HCT116 (cell line): ENCODE measurements at regions not wholly inside any gene's neighbourhood (a gene's known extent, or its start where the extent isn't known, plus 50 kb on each side); places are given as distances from the start of the nearest gene placed in this dataset.

Experiments
- EZH2 ChIP-seq: fragments of 200-600 bp; sonication (generic); IDR thresholded peaks from 2 replicates; pipeline ENCODE4 v1.6.1; 2017; ENCODE audit warnings: antibody characterized with exemption, mixed run types
- POLR2A ChIP-seq: IDR thresholded peaks from 2 replicates; pipeline ENCODE4 v1.7.0; 2011; ENCODE audit warnings: borderline replicate concordance; ENCODE audit not compliant: insufficient read depth, insufficient read length; ENCODE audit errors: extremely low read depth
- YY1 ChIP-seq: IDR thresholded peaks from 2 replicates; pipeline ENCODE4 v1.6.1; 2011; ENCODE audit warnings: low read length, low read depth, moderate library complexity, mild to moderate bottlenecking; ENCODE audit not compliant: insufficient replicate concordance; ENCODE audit errors: extremely low read depth
- TF ChIP-seq, protein P1 (sequence below), 3 experiments: fragments of 200-600 bp in 1 of 3; sonication (generic) in 1 of 3; IDR thresholded peaks in 2 of 3; conservative IDR thresholded peaks in 1 of 3; 2 replicates each; pipeline ENCODE4 v1.5.1; 2012 to 2017; ENCODE audit warnings: low read depth in 2 of 3, low read length in 2 of 3, antibody characterized with exemption in 1 of 3, borderline replicate concordance in 1 of 3, control low read depth in 1 of 3, mild to moderate bottlenecking in 1 of 3, mixed read lengths in 1 of 3, mixed run types in 1 of 3, moderate library complexity in 1 of 3; ENCODE audit not compliant: insufficient read depth in 1 of 3
- TF ChIP-seq, protein P2 (sequence below): IDR thresholded peaks from 2 replicates; pipeline ENCODE4 v1.6.1; 2012
- TF ChIP-seq, protein P3 (sequence below): IDR thresholded peaks from 2 replicates; pipeline ENCODE4 v1.6.1; 2012
- TF ChIP-seq, protein P4 (sequence below): IDR thresholded peaks from 2 replicates; pipeline ENCODE4 v1.6.1; 2011; ENCODE audit warnings: mild to moderate bottlenecking, low read length, moderate library complexity; ENCODE audit not compliant: insufficient replicate concordance; ENCODE audit errors: extremely low read depth
- TF ChIP-seq, protein P5 (sequence below): IDR thresholded peaks from 2 replicates; pipeline ENCODE4 v1.6.1; 2012; ENCODE audit warnings: low read depth

DNA sequence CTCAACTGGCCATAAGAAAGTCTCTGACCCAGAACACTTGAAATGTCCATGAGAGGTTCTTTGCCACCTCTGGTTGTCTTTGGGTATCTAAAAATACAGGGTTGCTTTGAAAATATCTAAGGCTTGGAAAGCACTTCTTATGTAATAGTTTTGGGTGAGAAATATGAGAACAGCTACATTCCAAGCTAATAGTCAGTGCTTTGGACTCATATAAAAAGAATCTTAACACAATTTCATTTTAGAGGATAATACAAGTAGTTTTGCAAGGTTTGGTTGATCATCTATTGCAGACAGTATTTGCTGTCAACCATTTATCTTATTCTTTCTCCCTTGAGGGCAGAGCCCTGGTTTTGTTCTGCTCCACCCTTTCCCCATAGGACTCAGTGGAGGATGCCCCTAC is 207.5 kb downstream of the KCNK2 start:
- TF ChIP-seq, protein P1, sequence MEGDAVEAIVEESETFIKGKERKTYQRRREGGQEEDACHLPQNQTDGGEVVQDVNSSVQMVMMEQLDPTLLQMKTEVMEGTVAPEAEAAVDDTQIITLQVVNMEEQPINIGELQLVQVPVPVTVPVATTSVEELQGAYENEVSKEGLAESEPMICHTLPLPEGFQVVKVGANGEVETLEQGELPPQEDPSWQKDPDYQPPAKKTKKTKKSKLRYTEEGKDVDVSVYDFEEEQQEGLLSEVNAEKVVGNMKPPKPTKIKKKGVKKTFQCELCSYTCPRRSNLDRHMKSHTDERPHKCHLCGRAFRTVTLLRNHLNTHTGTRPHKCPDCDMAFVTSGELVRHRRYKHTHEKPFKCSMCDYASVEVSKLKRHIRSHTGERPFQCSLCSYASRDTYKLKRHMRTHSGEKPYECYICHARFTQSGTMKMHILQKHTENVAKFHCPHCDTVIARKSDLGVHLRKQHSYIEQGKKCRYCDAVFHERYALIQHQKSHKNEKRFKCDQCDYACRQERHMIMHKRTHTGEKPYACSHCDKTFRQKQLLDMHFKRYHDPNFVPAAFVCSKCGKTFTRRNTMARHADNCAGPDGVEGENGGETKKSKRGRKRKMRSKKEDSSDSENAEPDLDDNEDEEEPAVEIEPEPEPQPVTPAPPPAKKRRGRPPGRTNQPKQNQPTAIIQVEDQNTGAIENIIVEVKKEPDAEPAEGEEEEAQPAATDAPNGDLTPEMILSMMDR (IDR thresholded peaks at IDR 0.05 in 2 of 3, conservative IDR thresholded peaks at IDR 0.05 in 1 of 3; ENCODE audit: borderline replicate concordance in 1 of 3, insufficient read depth in 1 of 3, low read depth in 2 of 3, low read length in 2 of 3), result no peak
- TF ChIP-seq, protein P2, sequence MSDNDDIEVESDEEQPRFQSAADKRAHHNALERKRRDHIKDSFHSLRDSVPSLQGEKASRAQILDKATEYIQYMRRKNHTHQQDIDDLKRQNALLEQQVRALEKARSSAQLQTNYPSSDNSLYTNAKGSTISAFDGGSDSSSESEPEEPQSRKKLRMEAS, result no peak
- TF ChIP-seq, protein P3, sequence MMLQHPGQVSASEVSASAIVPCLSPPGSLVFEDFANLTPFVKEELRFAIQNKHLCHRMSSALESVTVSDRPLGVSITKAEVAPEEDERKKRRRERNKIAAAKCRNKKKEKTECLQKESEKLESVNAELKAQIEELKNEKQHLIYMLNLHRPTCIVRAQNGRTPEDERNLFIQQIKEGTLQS, result no peak
- TF ChIP-seq EZH2 (no peak), YY1 (no peak), POLR2A (no peak)
- TF ChIP-seq, protein P4, sequence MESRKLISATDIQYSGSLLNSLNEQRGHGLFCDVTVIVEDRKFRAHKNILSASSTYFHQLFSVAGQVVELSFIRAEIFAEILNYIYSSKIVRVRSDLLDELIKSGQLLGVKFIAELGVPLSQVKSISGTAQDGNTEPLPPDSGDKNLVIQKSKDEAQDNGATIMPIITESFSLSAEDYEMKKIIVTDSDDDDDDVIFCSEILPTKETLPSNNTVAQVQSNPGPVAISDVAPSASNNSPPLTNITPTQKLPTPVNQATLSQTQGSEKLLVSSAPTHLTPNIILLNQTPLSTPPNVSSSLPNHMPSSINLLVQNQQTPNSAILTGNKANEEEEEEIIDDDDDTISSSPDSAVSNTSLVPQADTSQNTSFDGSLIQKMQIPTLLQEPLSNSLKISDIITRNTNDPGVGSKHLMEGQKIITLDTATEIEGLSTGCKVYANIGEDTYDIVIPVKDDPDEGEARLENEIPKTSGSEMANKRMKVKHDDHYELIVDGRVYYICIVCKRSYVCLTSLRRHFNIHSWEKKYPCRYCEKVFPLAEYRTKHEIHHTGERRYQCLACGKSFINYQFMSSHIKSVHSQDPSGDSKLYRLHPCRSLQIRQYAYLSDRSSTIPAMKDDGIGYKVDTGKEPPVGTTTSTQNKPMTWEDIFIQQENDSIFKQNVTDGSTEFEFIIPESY, result no peak
- TF ChIP-seq, protein P5, sequence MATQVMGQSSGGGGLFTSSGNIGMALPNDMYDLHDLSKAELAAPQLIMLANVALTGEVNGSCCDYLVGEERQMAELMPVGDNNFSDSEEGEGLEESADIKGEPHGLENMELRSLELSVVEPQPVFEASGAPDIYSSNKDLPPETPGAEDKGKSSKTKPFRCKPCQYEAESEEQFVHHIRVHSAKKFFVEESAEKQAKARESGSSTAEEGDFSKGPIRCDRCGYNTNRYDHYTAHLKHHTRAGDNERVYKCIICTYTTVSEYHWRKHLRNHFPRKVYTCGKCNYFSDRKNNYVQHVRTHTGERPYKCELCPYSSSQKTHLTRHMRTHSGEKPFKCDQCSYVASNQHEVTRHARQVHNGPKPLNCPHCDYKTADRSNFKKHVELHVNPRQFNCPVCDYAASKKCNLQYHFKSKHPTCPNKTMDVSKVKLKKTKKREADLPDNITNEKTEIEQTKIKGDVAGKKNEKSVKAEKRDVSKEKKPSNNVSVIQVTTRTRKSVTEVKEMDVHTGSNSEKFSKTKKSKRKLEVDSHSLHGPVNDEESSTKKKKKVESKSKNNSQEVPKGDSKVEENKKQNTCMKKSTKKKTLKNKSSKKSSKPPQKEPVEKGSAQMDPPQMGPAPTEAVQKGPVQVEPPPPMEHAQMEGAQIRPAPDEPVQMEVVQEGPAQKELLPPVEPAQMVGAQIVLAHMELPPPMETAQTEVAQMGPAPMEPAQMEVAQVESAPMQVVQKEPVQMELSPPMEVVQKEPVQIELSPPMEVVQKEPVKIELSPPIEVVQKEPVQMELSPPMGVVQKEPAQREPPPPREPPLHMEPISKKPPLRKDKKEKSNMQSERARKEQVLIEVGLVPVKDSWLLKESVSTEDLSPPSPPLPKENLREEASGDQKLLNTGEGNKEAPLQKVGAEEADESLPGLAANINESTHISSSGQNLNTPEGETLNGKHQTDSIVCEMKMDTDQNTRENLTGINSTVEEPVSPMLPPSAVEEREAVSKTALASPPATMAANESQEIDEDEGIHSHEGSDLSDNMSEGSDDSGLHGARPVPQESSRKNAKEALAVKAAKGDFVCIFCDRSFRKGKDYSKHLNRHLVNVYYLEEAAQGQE, result no peak
